GM12892 (cell line): ENCODE measurements at regions not wholly inside any gene's neighbourhood (a gene's known extent, or its start where the extent isn't known, plus 50 kb on each side); places are given as distances from the start of the nearest gene placed in this dataset.

ENCODE experiments used
- POLR2A ChIP-seq: IDR thresholded peaks from 2 replicates; pipeline ENCODE4 v1.6.1; 2011; ENCODE audit warnings: low read depth, low read length, control low read depth
- TAF1 ChIP-seq: IDR thresholded peaks from 2 replicates; pipeline ENCODE4 v1.6.1; 2011; ENCODE audit warnings: low read depth, mild to moderate bottlenecking, control low read depth, low read length, borderline replicate concordance

DNA sequence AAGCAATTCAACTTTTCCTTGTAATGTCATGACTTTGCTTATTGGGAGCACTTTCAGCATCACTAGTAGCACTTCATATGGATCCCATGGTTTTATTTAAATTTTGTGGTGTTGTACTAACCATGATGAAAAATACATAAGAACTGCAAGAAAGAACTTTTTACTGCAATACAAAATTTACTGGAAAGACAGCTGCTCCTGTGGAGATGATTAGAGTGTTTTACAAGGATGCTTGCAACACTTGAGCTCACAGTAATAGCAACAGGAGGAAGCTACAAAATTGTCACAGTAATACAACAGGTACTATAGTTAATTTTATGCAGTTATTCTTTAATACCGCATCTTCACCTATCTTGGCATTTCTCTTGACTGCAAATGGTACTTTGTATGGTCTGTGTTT lies 158.3 kb upstream of the TSLP start:
- TF ChIP-seq POLR2A: no peak
- no peak for TF ChIP-seq TAF1
